ENCODE measurements at regions not wholly inside any gene's neighbourhood (a gene's known extent, or its start where the extent isn't known, plus 50 kb on each side); places are given as distances from the start of the nearest gene placed in this dataset.
A peak's percentile ranks its signal among the peaks of the same experiment; 100 is the strongest.

DNA sequence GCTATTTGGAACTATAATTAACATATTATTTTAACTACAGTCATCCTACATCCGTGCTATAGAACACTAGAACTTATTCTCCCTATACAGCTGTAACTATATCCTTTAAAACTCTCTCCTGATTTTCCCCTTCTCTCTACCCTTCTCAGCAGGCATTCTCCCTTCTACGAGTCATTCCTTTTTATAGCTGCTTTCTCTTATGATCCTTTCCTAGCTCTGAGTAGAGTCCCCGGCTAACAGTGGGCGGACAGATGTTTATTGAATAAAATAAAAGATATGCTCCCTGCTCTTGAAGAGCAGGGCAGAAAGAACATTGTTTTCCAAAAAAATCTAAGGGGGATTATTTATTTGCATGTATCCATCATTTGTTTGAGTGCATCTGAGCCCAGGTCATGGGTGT is 246.5 kb upstream of the TMTC4 start:
- Histone ChIP-seq H3F3A (replicated peaks; ENCODE audit: low read depth) (no peaks in the 10 kb centered on the region), H4K20me1 (replicated peaks; ENCODE audit: insufficient read depth) (no peaks in the 10 kb centered on the region), H3K4me3 (no peak overlapping the region), H3K4me2 (no peak overlapping the region), H3K4me1 (ENCODE audit: insufficient read depth) (no peaks in the 10 kb centered on the region), H3K9me2 (ENCODE audit: insufficient read depth) (no peaks in the 10 kb centered on the region), H3K36me3 (ENCODE audit: insufficient read depth) (no peaks in the 10 kb centered on the region), H3K27ac (ENCODE audit: low read depth) (no peak overlapping the region), H2AFZ (no peak overlapping the region), H3K79me2 (replicated peaks; ENCODE audit: insufficient read depth) (no peaks in the 10 kb centered on the region), H3K27me3 (ENCODE audit: insufficient read depth) (no peaks in the 10 kb centered on the region)
- peaks cover 3% of the 10 kb centered on the region for H3K27me3 Mint-ChIP-seq (ENCODE audit: insufficient read depth, low read depth, poor library complexity)
- no peak for DNase-seq (ENCODE audit: low spot score)
- no peaks in the 10 kb centered on the region for H3K36me3 Mint-ChIP-seq (ENCODE audit: low read depth)
- peaks cover 3% of the 10 kb centered on the region; the same call in 1 of the 3 replicates for H3K4me1 Mint-ChIP-seq
- no peak for TF ChIP-seq STAT1 (IDR thresholded peaks at IDR 0.05; ENCODE audit: unreplicated experiment)
- TF ChIP-seq, protein P1, sequence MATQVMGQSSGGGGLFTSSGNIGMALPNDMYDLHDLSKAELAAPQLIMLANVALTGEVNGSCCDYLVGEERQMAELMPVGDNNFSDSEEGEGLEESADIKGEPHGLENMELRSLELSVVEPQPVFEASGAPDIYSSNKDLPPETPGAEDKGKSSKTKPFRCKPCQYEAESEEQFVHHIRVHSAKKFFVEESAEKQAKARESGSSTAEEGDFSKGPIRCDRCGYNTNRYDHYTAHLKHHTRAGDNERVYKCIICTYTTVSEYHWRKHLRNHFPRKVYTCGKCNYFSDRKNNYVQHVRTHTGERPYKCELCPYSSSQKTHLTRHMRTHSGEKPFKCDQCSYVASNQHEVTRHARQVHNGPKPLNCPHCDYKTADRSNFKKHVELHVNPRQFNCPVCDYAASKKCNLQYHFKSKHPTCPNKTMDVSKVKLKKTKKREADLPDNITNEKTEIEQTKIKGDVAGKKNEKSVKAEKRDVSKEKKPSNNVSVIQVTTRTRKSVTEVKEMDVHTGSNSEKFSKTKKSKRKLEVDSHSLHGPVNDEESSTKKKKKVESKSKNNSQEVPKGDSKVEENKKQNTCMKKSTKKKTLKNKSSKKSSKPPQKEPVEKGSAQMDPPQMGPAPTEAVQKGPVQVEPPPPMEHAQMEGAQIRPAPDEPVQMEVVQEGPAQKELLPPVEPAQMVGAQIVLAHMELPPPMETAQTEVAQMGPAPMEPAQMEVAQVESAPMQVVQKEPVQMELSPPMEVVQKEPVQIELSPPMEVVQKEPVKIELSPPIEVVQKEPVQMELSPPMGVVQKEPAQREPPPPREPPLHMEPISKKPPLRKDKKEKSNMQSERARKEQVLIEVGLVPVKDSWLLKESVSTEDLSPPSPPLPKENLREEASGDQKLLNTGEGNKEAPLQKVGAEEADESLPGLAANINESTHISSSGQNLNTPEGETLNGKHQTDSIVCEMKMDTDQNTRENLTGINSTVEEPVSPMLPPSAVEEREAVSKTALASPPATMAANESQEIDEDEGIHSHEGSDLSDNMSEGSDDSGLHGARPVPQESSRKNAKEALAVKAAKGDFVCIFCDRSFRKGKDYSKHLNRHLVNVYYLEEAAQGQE (IDR thresholded peaks at IDR 0.05; ENCODE audit: unreplicated experiment): no peak
- TF ChIP-seq CREB1 (CRISPR knock-in tag; IDR thresholded peaks at IDR 0.05; ENCODE audit: low read depth): no peak
- TF ChIP-seq, protein P2, sequence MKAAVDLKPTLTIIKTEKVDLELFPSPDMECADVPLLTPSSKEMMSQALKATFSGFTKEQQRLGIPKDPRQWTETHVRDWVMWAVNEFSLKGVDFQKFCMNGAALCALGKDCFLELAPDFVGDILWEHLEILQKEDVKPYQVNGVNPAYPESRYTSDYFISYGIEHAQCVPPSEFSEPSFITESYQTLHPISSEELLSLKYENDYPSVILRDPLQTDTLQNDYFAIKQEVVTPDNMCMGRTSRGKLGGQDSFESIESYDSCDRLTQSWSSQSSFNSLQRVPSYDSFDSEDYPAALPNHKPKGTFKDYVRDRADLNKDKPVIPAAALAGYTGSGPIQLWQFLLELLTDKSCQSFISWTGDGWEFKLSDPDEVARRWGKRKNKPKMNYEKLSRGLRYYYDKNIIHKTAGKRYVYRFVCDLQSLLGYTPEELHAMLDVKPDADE (IDR thresholded peaks at IDR 0.05): no peak
- no peak for TF ChIP-seq JUNB (IDR thresholded peaks at IDR 0.05; ENCODE audit: unreplicated experiment)
- no peak for TF ChIP-seq ZNF331 (CRISPR knock-in tag; IDR thresholded peaks at IDR 0.05; ENCODE audit: low read depth)
- no peak overlapping the region for H3K27ac Mint-ChIP-seq
- H3K4me3 Mint-ChIP-seq: no peak overlapping the region
- no peak for ATAC-seq
- no peaks in the 10 kb centered on the region for H3K9me3 Mint-ChIP-seq

DNA sequence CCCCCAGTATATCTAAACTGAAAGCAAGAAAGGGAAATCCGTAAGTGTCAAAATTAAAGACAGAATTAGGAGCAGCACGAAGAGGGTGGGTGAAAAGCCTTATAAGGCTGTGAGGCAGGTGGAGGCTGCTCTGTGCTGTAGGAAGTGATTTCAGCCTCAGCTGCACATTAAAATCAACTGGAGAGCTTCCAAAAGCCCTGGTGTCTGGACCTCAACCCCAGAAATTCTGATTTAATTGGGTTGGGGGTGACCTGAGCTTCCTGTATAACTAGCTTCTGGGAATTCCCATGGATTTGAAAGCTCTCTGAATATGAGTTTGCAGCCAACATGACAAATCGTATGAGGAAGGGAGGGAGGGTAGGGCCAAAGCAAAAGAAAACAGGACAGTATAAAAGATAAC is 242.4 kb upstream of the TMTC4 start:
- no peaks in the 10 kb centered on the region for H3K27me3 ChIP-seq (ENCODE audit: insufficient read depth)
- H4K20me1 ChIP-seq (replicated peaks; ENCODE audit: insufficient read depth): no peaks in the 10 kb centered on the region
- H3K4me1 Mint-ChIP-seq: peaks cover 3% of the 10 kb centered on the region; the same call in 1 of the 3 replicates
- H3K27me3 Mint-ChIP-seq (ENCODE audit: insufficient read depth, low read depth, poor library complexity): peaks cover 2% of the 10 kb centered on the region
- no peaks in the 10 kb centered on the region for H3F3A ChIP-seq (replicated peaks; ENCODE audit: low read depth)
- no peak overlapping the region for H3K27ac ChIP-seq (ENCODE audit: low read depth)
- H3K4me3 ChIP-seq: no peak overlapping the region
- DNase-seq (ENCODE audit: low spot score) (no peak), ATAC-seq (no peak)
- no peaks in the 10 kb centered on the region for H3K36me3 Mint-ChIP-seq (ENCODE audit: low read depth)
- no peak overlapping the region for H3K27ac Mint-ChIP-seq
- no peak overlapping the region for H3K4me3 Mint-ChIP-seq
- H3K9me2 ChIP-seq (ENCODE audit: insufficient read depth): peaks cover 6% of the 10 kb centered on the region; the same call in 1 of the 2 replicates
- H3K9me3 Mint-ChIP-seq: no peaks in the 10 kb centered on the region
- H2AFZ ChIP-seq: peak overlapping the region; percentile 40; the same call in 1 of the 2 replicates
- no peaks in the 10 kb centered on the region for H3K4me1 ChIP-seq (ENCODE audit: insufficient read depth)
- no peaks in the 10 kb centered on the region for H3K79me2 ChIP-seq (replicated peaks; ENCODE audit: insufficient read depth)
- H3K36me3 ChIP-seq (ENCODE audit: insufficient read depth): no peaks in the 10 kb centered on the region
- H3K4me2 ChIP-seq: no peak overlapping the region
- TF ChIP-seq EZH2phosphoT487 (IDR thresholded peaks at IDR 0.05; ENCODE audit: unreplicated experiment): no peak
- TF ChIP-seq ZNF114 (CRISPR knock-in tag; IDR thresholded peaks at IDR 0.05): no peak
- TF ChIP-seq ZNF331 (CRISPR knock-in tag; IDR thresholded peaks at IDR 0.05; ENCODE audit: low read depth): no peak
- TF ChIP-seq, protein P3, sequence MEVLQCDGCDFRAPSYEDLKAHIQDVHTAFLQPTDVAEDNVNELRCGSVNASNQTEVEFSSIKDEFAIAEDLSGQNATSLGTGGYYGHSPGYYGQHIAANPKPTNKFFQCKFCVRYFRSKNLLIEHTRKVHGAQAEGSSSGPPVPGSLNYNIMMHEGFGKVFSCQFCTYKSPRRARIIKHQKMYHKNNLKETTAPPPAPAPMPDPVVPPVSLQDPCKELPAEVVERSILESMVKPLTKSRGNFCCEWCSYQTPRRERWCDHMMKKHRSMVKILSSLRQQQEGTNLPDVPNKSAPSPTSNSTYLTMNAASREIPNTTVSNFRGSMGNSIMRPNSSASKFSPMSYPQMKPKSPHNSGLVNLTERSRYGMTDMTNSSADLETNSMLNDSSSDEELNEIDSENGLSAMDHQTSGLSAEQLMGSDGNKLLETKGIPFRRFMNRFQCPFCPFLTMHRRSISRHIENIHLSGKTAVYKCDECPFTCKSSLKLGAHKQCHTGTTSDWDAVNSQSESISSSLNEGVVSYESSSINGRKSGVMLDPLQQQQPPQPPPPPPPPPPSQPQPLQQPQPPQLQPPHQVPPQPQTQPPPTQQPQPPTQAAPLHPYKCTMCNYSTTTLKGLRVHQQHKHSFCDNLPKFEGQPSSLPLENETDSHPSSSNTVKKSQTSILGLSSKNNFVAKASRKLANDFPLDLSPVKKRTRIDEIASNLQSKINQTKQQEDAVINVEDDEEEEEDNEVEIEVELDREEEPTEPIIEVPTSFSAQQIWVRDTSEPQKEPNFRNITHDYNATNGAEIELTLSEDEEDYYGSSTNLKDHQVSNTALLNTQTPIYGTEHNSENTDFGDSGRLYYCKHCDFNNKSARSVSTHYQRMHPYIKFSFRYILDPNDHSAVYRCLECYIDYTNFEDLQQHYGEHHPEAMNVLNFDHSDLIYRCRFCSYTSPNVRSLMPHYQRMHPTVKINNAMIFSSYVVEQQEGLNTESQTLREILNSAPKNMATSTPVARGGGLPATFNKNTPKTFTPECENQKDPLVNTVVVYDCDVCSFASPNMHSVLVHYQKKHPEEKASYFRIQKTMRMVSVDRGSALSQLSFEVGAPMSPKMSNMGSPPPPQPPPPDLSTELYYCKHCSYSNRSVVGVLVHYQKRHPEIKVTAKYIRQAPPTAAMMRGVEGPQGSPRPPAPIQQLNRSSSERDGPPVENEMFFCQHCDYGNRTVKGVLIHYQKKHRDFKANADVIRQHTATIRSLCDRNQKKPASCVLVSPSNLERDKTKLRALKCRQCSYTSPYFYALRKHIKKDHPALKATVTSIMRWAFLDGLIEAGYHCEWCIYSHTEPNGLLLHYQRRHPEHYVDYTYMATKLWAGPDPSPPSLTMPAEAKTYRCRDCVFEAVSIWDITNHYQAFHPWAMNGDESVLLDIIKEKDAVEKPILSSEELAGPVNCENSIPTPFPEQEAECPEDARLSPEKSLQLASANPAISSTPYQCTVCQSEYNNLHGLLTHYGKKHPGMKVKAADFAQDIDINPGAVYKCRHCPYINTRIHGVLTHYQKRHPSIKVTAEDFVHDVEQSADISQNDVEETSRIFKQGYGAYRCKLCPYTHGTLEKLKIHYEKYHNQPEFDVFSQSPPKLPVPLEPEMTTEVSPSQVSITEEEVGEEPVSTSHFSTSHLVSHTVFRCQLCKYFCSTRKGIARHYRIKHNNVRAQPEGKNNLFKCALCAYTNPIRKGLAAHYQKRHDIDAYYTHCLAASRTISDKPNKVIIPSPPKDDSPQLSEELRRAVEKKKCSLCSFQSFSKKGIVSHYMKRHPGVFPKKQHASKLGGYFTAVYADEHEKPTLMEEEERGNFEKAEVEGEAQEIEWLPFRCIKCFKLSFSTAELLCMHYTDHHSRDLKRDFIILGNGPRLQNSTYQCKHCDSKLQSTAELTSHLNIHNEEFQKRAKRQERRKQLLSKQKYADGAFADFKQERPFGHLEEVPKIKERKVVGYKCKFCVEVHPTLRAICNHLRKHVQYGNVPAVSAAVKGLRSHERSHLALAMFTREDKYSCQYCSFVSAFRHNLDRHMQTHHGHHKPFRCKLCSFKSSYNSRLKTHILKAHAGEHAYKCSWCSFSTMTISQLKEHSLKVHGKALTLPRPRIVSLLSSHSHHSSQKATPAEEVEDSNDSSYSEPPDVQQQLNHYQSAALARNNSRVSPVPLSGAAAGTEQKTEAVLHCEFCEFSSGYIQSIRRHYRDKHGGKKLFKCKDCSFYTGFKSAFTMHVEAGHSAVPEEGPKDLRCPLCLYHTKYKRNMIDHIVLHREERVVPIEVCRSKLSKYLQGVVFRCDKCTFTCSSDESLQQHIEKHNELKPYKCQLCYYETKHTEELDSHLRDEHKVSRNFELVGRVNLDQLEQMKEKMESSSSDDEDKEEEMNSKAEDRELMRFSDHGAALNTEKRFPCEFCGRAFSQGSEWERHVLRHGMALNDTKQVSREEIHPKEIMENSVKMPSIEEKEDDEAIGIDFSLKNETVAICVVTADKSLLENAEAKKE (CRISPR knock-in tag; IDR thresholded peaks at IDR 0.05): no peak
- TF ChIP-seq, protein P2 (IDR thresholded peaks at IDR 0.05): no peak

All from GM23338 (cell line).